OCI-LY1 (cell line): ENCODE measurements at regions not wholly inside any gene's neighbourhood (a gene's known extent, or its start where the extent isn't known, plus 50 kb on each side); places are given as distances from the start of the nearest gene placed in this dataset.

ENCODE experiments used
- H2AFZ ChIP-seq: fragments of 200-600 bp; sonication (generic), shearing (Covaris generic); 2 replicates; pipeline ENCODE4 v1.6.0; 2014; ENCODE audit warnings: antibody characterized with exemption, mild to moderate bottlenecking, low read length
- H3F3A ChIP-seq: fragments of 200-600 bp; sonication (generic), shearing (Covaris generic); 2 replicates; pipeline ENCODE4 v1.6.0; 2014; ENCODE audit warnings: mild to moderate bottlenecking, antibody characterized with exemption, low read length, moderate library complexity; ENCODE audit not compliant: insufficient read depth
- H3K27ac ChIP-seq: fragments of 200-600 bp; sonication (generic); 2 replicates; pipeline ENCODE4 v1.5.1; 2014; ENCODE audit warnings: low read length, mixed run types, mild to moderate bottlenecking, low read depth; ENCODE audit not compliant: poor library complexity, severe bottlenecking
- H3K27me3 ChIP-seq: fragments of 200-600 bp; sonication (generic); 2 replicates; pipeline ENCODE4 v1.6.0; 2014; ENCODE audit warnings: antibody characterized with exemption, mild to moderate bottlenecking, low read length, moderate library complexity; ENCODE audit not compliant: insufficient read depth
- H3K36me3 ChIP-seq: fragments of 200-600 bp; sonication (generic); 2 replicates; pipeline ENCODE4 v1.6.1; 2014; ENCODE audit warnings: mild to moderate bottlenecking, antibody characterized with exemption, low read length, moderate library complexity, mixed read lengths; ENCODE audit not compliant: insufficient read depth
- H3K4me1 ChIP-seq: fragments of 200-600 bp; sonication (generic); 2 replicates; pipeline ENCODE4 v1.5.1; 2014; ENCODE audit warnings: mild to moderate bottlenecking, low read length, moderate library complexity; ENCODE audit not compliant: insufficient read depth, severe bottlenecking
- H3K4me2 ChIP-seq: fragments of 200-600 bp; sonication (generic), shearing (Covaris generic); 2 replicates; pipeline ENCODE4 v1.6.1; 2014; ENCODE audit warnings: low read length
- H3K4me3 ChIP-seq: fragments of 200-600 bp; sonication (generic); 2 replicates; pipeline ENCODE4 v1.5.1; 2014; ENCODE audit warnings: low read length, low read depth, mild to moderate bottlenecking, mixed read lengths; ENCODE audit not compliant: poor library complexity, severe bottlenecking
- H3K79me2 ChIP-seq: fragments of 200-600 bp; shearing (Covaris generic); 2 replicates; pipeline ENCODE4 v1.6.1; 2016; ENCODE audit warnings: mixed run types, low read length, mixed read lengths; ENCODE audit not compliant: insufficient read depth
- H3K9ac ChIP-seq: fragments of 200-600 bp; sonication (generic), shearing (Covaris generic); 2 replicates; pipeline ENCODE4 v1.6.1; 2014; ENCODE audit warnings: mild to moderate bottlenecking, low read length, mixed read lengths
- H3K9me2 ChIP-seq: fragments of 200-600 bp; sonication (generic), shearing (Covaris generic); 2 replicates; pipeline ENCODE4 v1.6.1; 2014; ENCODE audit warnings: low read depth, mild to moderate bottlenecking, low read length, mixed read lengths
- H3K9me3 ChIP-seq: fragments of 200-600 bp; shearing (Covaris generic); 2 replicates; pipeline ENCODE4 v1.6.1; 2014; ENCODE audit warnings: low read length, mixed read lengths
- H4K20me1 ChIP-seq: fragments of 200-600 bp; sonication (generic), shearing (Covaris generic); 2 replicates; pipeline ENCODE4 v1.6.0; 2016; ENCODE audit warnings: mild to moderate bottlenecking, low read length; ENCODE audit not compliant: insufficient read depth
- CTCF ChIP-seq: fragments of 200-600 bp; sonication (generic), shearing (Covaris generic); IDR thresholded peaks from 2 replicates; pipeline ENCODE4 v1.5.1; 2017; ENCODE audit warnings: mild to moderate bottlenecking, antibody characterized with exemption, low read length, moderate library complexity, mixed read lengths
- EZH2 ChIP-seq: fragments of 200-600 bp; sonication (generic), shearing (Covaris generic); IDR thresholded peaks from 2 replicates; pipeline ENCODE4 v1.8.0; 2017; ENCODE audit warnings: borderline replicate concordance, mixed run types, mild to moderate bottlenecking, antibody characterized with exemption, low read length, moderate library complexity, mixed read lengths

- H3K9ac ChIP-seq = no peak overlapping the region
- no peaks in the 10 kb centered on the region for H3F3A ChIP-seq
- no peak overlapping the region for H3K27ac ChIP-seq
- no peaks in the 10 kb centered on the region for H3K79me2 ChIP-seq
- no peaks in the 10 kb centered on the region for H3K9me3 ChIP-seq
- H3K9me2 ChIP-seq = no peaks in the 10 kb centered on the region
- H3K36me3 ChIP-seq = no peaks in the 10 kb centered on the region
- no peak overlapping the region for H2AFZ ChIP-seq
- H3K27me3 ChIP-seq = no peaks in the 10 kb centered on the region
- H3K4me2 ChIP-seq = no peak overlapping the region
- no peaks in the 10 kb centered on the region for H4K20me1 ChIP-seq
- no peak for TF ChIP-seq CTCF
- no peak for TF ChIP-seq EZH2
- no peak overlapping the region for H3K4me3 ChIP-seq
- H3K4me1 ChIP-seq = no peaks in the 10 kb centered on the region
These were observed 77.5 kb upstream of the CNTNAP4 start for GRCh38 chr16:76199681-76200220.

- Histone ChIP-seq H3K27ac (no peak overlapping the region), H3K27me3 (no peaks in the 10 kb centered on the region), H3K36me3 (no peaks in the 10 kb centered on the region), H3K9me2 (no peaks in the 10 kb centered on the region), H3K4me3 (no peak overlapping the region), H3F3A (no peaks in the 10 kb centered on the region), H3K4me2 (no peak overlapping the region), H4K20me1 (no peaks in the 10 kb centered on the region), H3K4me1 (no peaks in the 10 kb centered on the region), H2AFZ (no peak overlapping the region), H3K9ac (no peak overlapping the region), H3K79me2 (no peaks in the 10 kb centered on the region), H3K9me3 (no peaks in the 10 kb centered on the region)
- no peak for TF ChIP-seq CTCF
These were observed 75.8 kb upstream of the CNTNAP4 start for GRCh38 chr16:76201385-76201784.

GRCh38 chr16:76204249-76204648 lies 73.0 kb upstream of the CNTNAP4 start:
- H3K4me1 ChIP-seq = no peaks in the 10 kb centered on the region
- no peaks in the 10 kb centered on the region for H3K36me3 ChIP-seq
- H3F3A ChIP-seq = no peaks in the 10 kb centered on the region
- H3K9ac ChIP-seq = no peak overlapping the region
- no peaks in the 10 kb centered on the region for H3K27me3 ChIP-seq
- TF ChIP-seq EZH2 (no peak), CTCF (no peak)
- no peak overlapping the region for H3K4me3 ChIP-seq
- no peak overlapping the region for H2AFZ ChIP-seq
- H3K9me2 ChIP-seq = no peaks in the 10 kb centered on the region
- no peaks in the 10 kb centered on the region for H3K9me3 ChIP-seq
- H3K79me2 ChIP-seq = no peaks in the 10 kb centered on the region
- H4K20me1 ChIP-seq = no peaks in the 10 kb centered on the region
- no peak overlapping the region for H3K27ac ChIP-seq
- no peak overlapping the region for H3K4me2 ChIP-seq
